SK-N-MC (cell line): ENCODE measurements at regions not wholly inside any gene's neighbourhood (a gene's known extent, or its start where the extent isn't known, plus 50 kb on each side); places are given as distances from the start of the nearest gene placed in this dataset.

Source experiments
- EZH2 ChIP-seq: fragments of 200-600 bp; sonication (generic); IDR thresholded peaks from one replicate; pipeline ENCODE4 v1.6.1; 2017; ENCODE audit warnings: antibody characterized with exemption
- FOXP2 ChIP-seq: optimal IDR thresholded peaks from 2 replicates; pipeline ENCODE3; 2011; ENCODE audit warnings: mild to moderate bottlenecking, moderate library complexity; ENCODE audit not compliant: insufficient read depth; ENCODE audit errors: extremely low read length, control extremely low read depth
- POLR2AphosphoS5 ChIP-seq: IDR thresholded peaks from 2 replicates; pipeline ENCODE4 v1.6.1; 2012; ENCODE audit warnings: mild to moderate bottlenecking, low read depth, low read length, borderline replicate concordance

- TF ChIP-seq POLR2AphosphoS5 (no peak), EZH2 (no peak), FOXP2 (no peak)
Observed at GRCh38 chr12:63086149-63086915, 64.7 kb downstream of the AVPR1A start.
